Smooth muscle cell (in vitro differentiated cells): ENCODE measurements at regions not wholly inside any gene's neighbourhood (a gene's known extent, or its start where the extent isn't known, plus 50 kb on each side); places are given as distances from the start of the nearest gene placed in this dataset.

Source experiments
- DNase-seq: peaks from one replicate; lab custom pipeline; 2025; ENCODE audit not compliant: unreplicated experiment; lab: John Stamatoyannopoulos, UW
- H2AFZ ChIP-seq: fragments of 200-600 bp; sonication (generic); 2 replicates; pipeline ENCODE4 v1.6.0; 2016; ENCODE audit warnings: antibody characterized with exemption, low read depth, mild to moderate bottlenecking
- H3F3A ChIP-seq: fragments of 200-600 bp; sonication (generic); 2 replicates; pipeline ENCODE4 v1.6.0; 2017; ENCODE audit warnings: antibody characterized with exemption, low read depth
- H3K27ac ChIP-seq: fragments of 200-600 bp; sonication (generic); 2 replicates; pipeline ENCODE4 v1.5.1; 2016; ENCODE audit warnings: low read depth, mild to moderate bottlenecking
- H3K27me3 ChIP-seq: fragments of 200-600 bp; sonication (generic); 2 replicates; pipeline ENCODE4 v1.6.1; 2016; ENCODE audit warnings: low read depth, mild to moderate bottlenecking
- H3K36me3 ChIP-seq: fragments of 200-600 bp; sonication (generic); 2 replicates; pipeline ENCODE4 v1.5.1; 2016; ENCODE audit warnings: low read depth
- H3K4me1 ChIP-seq: fragments of 200-600 bp; sonication (generic); 2 replicates; pipeline ENCODE4 v1.5.1; 2016; ENCODE audit warnings: low read depth
- H3K4me2 ChIP-seq: fragments of 200-600 bp; sonication (generic); 2 replicates; pipeline ENCODE4 v1.6.0; 2016; ENCODE audit warnings: mild to moderate bottlenecking
- H3K4me3 ChIP-seq: fragments of 200-600 bp; sonication (generic); 2 replicates; pipeline ENCODE4 v1.5.1; 2016; ENCODE audit warnings: mild to moderate bottlenecking
- H3K79me2 ChIP-seq: fragments of 200-600 bp; sonication (generic); 2 replicates; pipeline ENCODE4 v1.6.0; 2016; ENCODE audit warnings: low read depth, mild to moderate bottlenecking
- H3K9ac ChIP-seq: fragments of 200-600 bp; sonication (generic); 2 replicates; pipeline ENCODE4 v1.6.0; 2016; ENCODE audit warnings: low read depth
- H3K9me3 ChIP-seq: fragments of 200-600 bp; sonication (generic); replicated peaks from 2 replicates; pipeline ENCODE4 v1.5.1; 2016; ENCODE audit warnings: low read depth
- H4K20me1 ChIP-seq: fragments of 200-600 bp; sonication (generic); 2 replicates; pipeline ENCODE4 v1.6.0; 2016; ENCODE audit warnings: low read depth
- WGBS: methylation state at CpG from one replicate; pipeline ENCODE4 v1.1.7; 2016; ENCODE audit warnings: low lambda C conversion rate; 5-methylcytosine and 5-hydroxymethylcytosine counted together
- TF ChIP-seq, protein P1 (sequence below): fragments of 200-600 bp; sonication (generic); IDR thresholded peaks from 2 replicates; pipeline ENCODE4 v1.5.1; 2017; ENCODE audit warnings: borderline replicate concordance, mild to moderate bottlenecking, antibody characterized with exemption; ENCODE audit not compliant: insufficient read depth, poor library complexity, severe bottlenecking

DNA sequence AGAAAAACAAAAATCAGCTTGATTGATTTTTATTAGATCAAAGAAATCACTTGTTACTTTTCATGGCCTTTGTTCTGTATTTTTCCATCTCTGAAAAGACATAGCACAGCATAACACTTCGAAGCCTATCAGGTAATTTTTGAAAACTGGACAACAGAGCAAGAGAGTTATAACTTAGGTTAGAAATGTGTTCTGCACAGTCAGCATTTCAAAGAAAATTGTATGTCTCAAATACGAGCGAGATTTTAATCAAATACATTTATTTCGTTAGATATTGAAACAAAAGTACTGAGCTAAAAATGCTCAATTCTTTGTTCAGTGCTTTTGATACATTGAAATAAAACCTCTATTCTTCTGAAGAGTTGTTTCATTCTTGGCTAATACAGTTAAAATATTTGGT lies 144.1 kb upstream of the SLC10A2 start:
- Histone ChIP-seq H3K4me3 (no peak overlapping the region), H3K9ac (no peak overlapping the region), H2AFZ (no peak overlapping the region), H3K4me1 (no peaks in the 10 kb centered on the region), H3K27me3 (no peaks in the 10 kb centered on the region), H4K20me1 (no peaks in the 10 kb centered on the region), H3K79me2 (no peaks in the 10 kb centered on the region), H3K9me3 (no peaks in the 10 kb centered on the region), H3K36me3 (no peaks in the 10 kb centered on the region), H3K27ac (no peak overlapping the region), H3K4me2 (no peak overlapping the region), H3F3A (no peaks in the 10 kb centered on the region)
- 95% methylated on average over 4 of the region's 4 CpGs for WGBS
- no peak for DNase-seq
- TF ChIP-seq, protein P1, sequence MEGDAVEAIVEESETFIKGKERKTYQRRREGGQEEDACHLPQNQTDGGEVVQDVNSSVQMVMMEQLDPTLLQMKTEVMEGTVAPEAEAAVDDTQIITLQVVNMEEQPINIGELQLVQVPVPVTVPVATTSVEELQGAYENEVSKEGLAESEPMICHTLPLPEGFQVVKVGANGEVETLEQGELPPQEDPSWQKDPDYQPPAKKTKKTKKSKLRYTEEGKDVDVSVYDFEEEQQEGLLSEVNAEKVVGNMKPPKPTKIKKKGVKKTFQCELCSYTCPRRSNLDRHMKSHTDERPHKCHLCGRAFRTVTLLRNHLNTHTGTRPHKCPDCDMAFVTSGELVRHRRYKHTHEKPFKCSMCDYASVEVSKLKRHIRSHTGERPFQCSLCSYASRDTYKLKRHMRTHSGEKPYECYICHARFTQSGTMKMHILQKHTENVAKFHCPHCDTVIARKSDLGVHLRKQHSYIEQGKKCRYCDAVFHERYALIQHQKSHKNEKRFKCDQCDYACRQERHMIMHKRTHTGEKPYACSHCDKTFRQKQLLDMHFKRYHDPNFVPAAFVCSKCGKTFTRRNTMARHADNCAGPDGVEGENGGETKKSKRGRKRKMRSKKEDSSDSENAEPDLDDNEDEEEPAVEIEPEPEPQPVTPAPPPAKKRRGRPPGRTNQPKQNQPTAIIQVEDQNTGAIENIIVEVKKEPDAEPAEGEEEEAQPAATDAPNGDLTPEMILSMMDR, result no peak

DNA sequence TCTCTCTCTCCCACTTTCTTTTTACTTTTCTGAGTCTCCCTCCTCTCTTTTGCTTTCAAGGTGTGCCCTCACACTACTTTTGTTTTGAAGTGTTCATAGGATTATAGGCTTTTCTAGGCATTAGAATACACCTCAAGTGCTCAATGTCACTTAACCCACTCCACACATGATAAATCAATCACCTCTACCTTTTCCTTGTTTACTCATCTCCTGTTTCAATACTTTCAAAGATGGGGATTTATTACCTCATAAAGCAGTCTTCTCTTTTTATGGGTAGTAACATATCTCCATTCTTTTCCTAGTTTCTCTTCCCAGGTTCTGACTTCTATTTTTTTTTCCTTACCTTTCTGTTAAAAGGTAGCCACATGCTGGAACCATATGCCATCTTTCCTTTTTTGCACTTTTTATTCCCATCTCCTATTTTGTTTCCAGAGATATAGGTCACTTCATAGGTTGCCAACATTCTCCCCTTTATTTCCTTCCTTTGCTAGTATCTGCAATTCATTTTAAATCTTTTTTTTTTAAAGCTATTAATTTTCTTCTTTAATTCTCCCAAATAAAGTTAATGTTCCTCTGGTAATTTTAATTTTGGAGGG lies 137.6 kb upstream of the SLC10A2 start:
- no peaks in the 10 kb centered on the region for H3K4me1 ChIP-seq
- no peaks in the 10 kb centered on the region for H4K20me1 ChIP-seq
- no peak overlapping the region for H3K4me2 ChIP-seq
- no peaks in the 10 kb centered on the region for H3K27me3 ChIP-seq
- no peaks in the 10 kb centered on the region for H3F3A ChIP-seq
- H3K9ac ChIP-seq, result no peak overlapping the region
- H3K36me3 ChIP-seq, result no peaks in the 10 kb centered on the region
- no peaks in the 10 kb centered on the region for H3K9me3 ChIP-seq
- no peak overlapping the region for H2AFZ ChIP-seq
- TF ChIP-seq, protein P1, result no peak
- no peak overlapping the region for H3K4me3 ChIP-seq
- H3K27ac ChIP-seq, result no peak overlapping the region
- no peaks in the 10 kb centered on the region for H3K79me2 ChIP-seq
- no peak for DNase-seq

DNA sequence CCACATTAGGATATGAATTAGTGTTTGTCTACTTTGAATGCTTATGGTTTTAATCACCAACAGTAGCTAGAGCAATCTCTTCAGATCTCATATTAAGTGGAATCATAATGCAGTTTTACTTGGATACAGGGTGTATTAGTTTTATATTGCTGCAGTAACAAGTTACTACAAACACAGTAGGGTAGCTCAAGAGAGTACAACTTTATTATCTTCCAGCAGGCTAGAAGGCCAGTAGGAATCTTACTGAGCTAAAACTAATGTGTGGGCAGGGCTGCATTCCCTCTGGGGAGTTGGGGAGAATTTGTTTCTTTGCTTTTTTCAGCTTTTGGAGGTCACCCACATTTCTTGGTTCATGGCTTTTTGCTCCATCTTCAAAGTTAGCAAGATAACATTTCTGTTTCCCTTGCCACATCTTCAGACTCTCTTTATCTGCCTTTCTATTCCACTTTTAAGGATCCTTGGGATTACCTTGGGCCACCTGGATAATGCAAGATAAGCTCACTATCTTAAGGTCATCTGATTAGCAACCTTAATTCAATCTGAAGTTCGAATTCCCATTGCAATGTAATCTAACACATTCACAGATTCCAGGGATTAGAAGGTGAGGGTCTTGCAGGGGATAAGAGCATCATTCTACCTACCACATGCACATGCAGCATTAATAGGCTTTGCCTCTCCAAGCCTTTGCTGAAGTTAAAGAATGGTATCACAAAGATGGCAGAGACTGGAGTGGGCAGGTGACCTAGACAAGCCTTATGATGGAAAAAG lies 134.1 kb upstream of the SLC10A2 start:
- no peak overlapping the region for H3K4me2 ChIP-seq
- no peak for DNase-seq
- no peak overlapping the region for H3K27ac ChIP-seq
- H3F3A ChIP-seq, result no peaks in the 10 kb centered on the region
- H3K4me3 ChIP-seq, result no peak overlapping the region
- no peak overlapping the region for H3K9ac ChIP-seq
- H3K27me3 ChIP-seq, result no peaks in the 10 kb centered on the region
- H3K79me2 ChIP-seq, result no peaks in the 10 kb centered on the region
- no peaks in the 10 kb centered on the region for H4K20me1 ChIP-seq
- no peaks in the 10 kb centered on the region for H3K36me3 ChIP-seq
- H3K4me1 ChIP-seq, result no peaks in the 10 kb centered on the region
- no peaks in the 10 kb centered on the region for H3K9me3 ChIP-seq
- 75% methylated on average over 1 of the region's 1 CpG for WGBS
- TF ChIP-seq, protein P1, result no peak
- H2AFZ ChIP-seq, result no peak overlapping the region
